Neuron (in vitro differentiated cells): ENCODE measurements at regions not wholly inside any gene's neighbourhood (a gene's known extent, or its start where the extent isn't known, plus 50 kb on each side); places are given as distances from the start of the nearest gene placed in this dataset.

Experiments used
- H2AFZ ChIP-seq: one replicate; pipeline ENCODE4 v1.6.1; 2013; ENCODE audit warnings: low read depth, mild to moderate bottlenecking, inconsistent platforms, low read length, moderate library complexity
- H3K27me3 ChIP-seq: one replicate; pipeline ENCODE4 v1.6.1; 2013; ENCODE audit warnings: low read length; ENCODE audit not compliant: insufficient read depth
- H3K36me3 ChIP-seq: one replicate; pipeline ENCODE4 v1.6.1; 2013; ENCODE audit warnings: low read length; ENCODE audit not compliant: insufficient read depth
- H3K4me1 ChIP-seq: one replicate; pipeline ENCODE4 v1.6.1; 2013; ENCODE audit warnings: low read length; ENCODE audit not compliant: insufficient read depth
- H3K4me3 ChIP-seq: 2 replicates; pipeline ENCODE4 v1.5.1; 2013; ENCODE audit warnings: mild to moderate bottlenecking, low read length, moderate library complexity
- H3K9me3 ChIP-seq: one replicate; pipeline ENCODE4 v1.6.1; 2013; ENCODE audit warnings: low read length

- peaks cover 29% of the 10 kb centered on the region for H3K4me1 ChIP-seq
- no peaks in the 10 kb centered on the region for H3K9me3 ChIP-seq
- no peaks in the 10 kb centered on the region for H3K27me3 ChIP-seq
These were observed 472.9 kb downstream of the FOXO1 start for GRCh38 chr13:40193286-40194223.

GRCh38 chr13:40194224-40194806 lies 472.1 kb downstream of the FOXO1 start:
- no peaks in the 10 kb centered on the region for H3K27me3 ChIP-seq
- H3K4me1 ChIP-seq: peaks cover 29% of the 10 kb centered on the region
- no peak overlapping the region for H3K4me3 ChIP-seq

More at GRCh38 chr13:40193286-40194223, 472.9 kb downstream of the FOXO1 start:
- Histone ChIP-seq H3K36me3 (no peaks in the 10 kb centered on the region), H3K4me3 (no peak overlapping the region), H2AFZ (no peak overlapping the region)

GRCh38 chr13:40197049-40197448 lies 469.4 kb downstream of the FOXO1 start:
- H3K4me3 ChIP-seq: no peak overlapping the region
- no peaks in the 10 kb centered on the region for H3K36me3 ChIP-seq
- no peak overlapping the region for H2AFZ ChIP-seq
- no peaks in the 10 kb centered on the region for H3K9me3 ChIP-seq
- H3K4me1 ChIP-seq: peaks cover 7% of the 10 kb centered on the region
- H3K27me3 ChIP-seq: no peaks in the 10 kb centered on the region

More at GRCh38 chr13:40194224-40194806, 472.1 kb downstream of the FOXO1 start:
- H2AFZ ChIP-seq: no peak overlapping the region
- no peaks in the 10 kb centered on the region for H3K36me3 ChIP-seq
- no peaks in the 10 kb centered on the region for H3K9me3 ChIP-seq

GRCh38 chr13:40197936-40198595 lies 468.4 kb downstream of the FOXO1 start:
- Histone ChIP-seq H2AFZ (no peak overlapping the region), H3K36me3 (no peaks in the 10 kb centered on the region), H3K27me3 (no peaks in the 10 kb centered on the region), H3K4me1 (peaks cover 7% of the 10 kb centered on the region), H3K9me3 (no peaks in the 10 kb centered on the region), H3K4me3 (no peak overlapping the region)

- Histone ChIP-seq H3K4me3 (no peak overlapping the region), H3K36me3 (no peaks in the 10 kb centered on the region), H3K9me3 (no peaks in the 10 kb centered on the region), H3K27me3 (no peaks in the 10 kb centered on the region), H2AFZ (no peak overlapping the region), H3K4me1 (peaks cover 7% of the 10 kb centered on the region)
These were observed 466.0 kb downstream of the FOXO1 start for GRCh38 chr13:40200273-40200978.

- Histone ChIP-seq H3K4me3 (no peak overlapping the region), H3K27me3 (no peaks in the 10 kb centered on the region), H2AFZ (no peak overlapping the region), H3K4me1 (peaks cover 8% of the 10 kb centered on the region), H3K36me3 (no peaks in the 10 kb centered on the region), H3K9me3 (no peaks in the 10 kb centered on the region)
These were observed 462.2 kb downstream of the FOXO1 start for GRCh38 chr13:40204246-40204645.

- no peaks in the 10 kb centered on the region for H3K36me3 ChIP-seq
- no peak overlapping the region for H2AFZ ChIP-seq
- H3K9me3 ChIP-seq: no peaks in the 10 kb centered on the region
- peaks cover 12% of the 10 kb centered on the region for H3K4me1 ChIP-seq
- H3K4me3 ChIP-seq: no peak overlapping the region
- no peaks in the 10 kb centered on the region for H3K27me3 ChIP-seq
These were observed 460.6 kb downstream of the FOXO1 start for GRCh38 chr13:40205771-40206240.

- Histone ChIP-seq H3K27me3 (no peaks in the 10 kb centered on the region), H3K4me3 (no peak overlapping the region), H2AFZ (no peak overlapping the region), H3K36me3 (no peaks in the 10 kb centered on the region), H3K9me3 (no peaks in the 10 kb centered on the region), H3K4me1 (peaks cover 12% of the 10 kb centered on the region)
These were observed 460.0 kb downstream of the FOXO1 start for GRCh38 chr13:40206241-40207000.

- Histone ChIP-seq H3K4me3 (no peak overlapping the region), H2AFZ (no peak overlapping the region), H3K4me1 (peaks cover 12% of the 10 kb centered on the region), H3K36me3 (no peaks in the 10 kb centered on the region), H3K9me3 (no peaks in the 10 kb centered on the region), H3K27me3 (no peaks in the 10 kb centered on the region)
These were observed 459.4 kb downstream of the FOXO1 start for GRCh38 chr13:40207001-40207478.

GRCh38 chr13:40208517-40208916 lies 457.9 kb downstream of the FOXO1 start:
- H3K4me1 ChIP-seq: peaks cover 12% of the 10 kb centered on the region
- H3K9me3 ChIP-seq: no peaks in the 10 kb centered on the region
- no peaks in the 10 kb centered on the region for H3K27me3 ChIP-seq
- no peaks in the 10 kb centered on the region for H3K36me3 ChIP-seq
- H3K4me3 ChIP-seq: no peak overlapping the region
- H2AFZ ChIP-seq: no peak overlapping the region

- Histone ChIP-seq H3K27me3 (no peaks in the 10 kb centered on the region), H3K9me3 (no peaks in the 10 kb centered on the region), H3K36me3 (no peaks in the 10 kb centered on the region), H3K4me3 (no peak overlapping the region), H3K4me1 (peaks cover 12% of the 10 kb centered on the region), H2AFZ (no peak overlapping the region)
These were observed 455.4 kb downstream of the FOXO1 start for GRCh38 chr13:40210865-40211585.
